ENCODE measurements at regions not wholly inside any gene's neighbourhood (a gene's known extent, or its start where the extent isn't known, plus 50 kb on each side); places are given as distances from the start of the nearest gene placed in this dataset.

GRCh38 chr11:37929100-37929653 lies 1331.1 kb upstream of the RAG2 start:
- TF ChIP-seq CTCF (IDR thresholded peaks at IDR 0.05; ENCODE audit: borderline replicate concordance, control extremely low read depth, extremely low read depth, insufficient read depth, missing control alignments), result no peak
- no peak for DNase-seq (ENCODE audit: low spot score)
- in situ Hi-C loops (cut with MboI; ENCODE audit: low sequenced_read_pairs, unreplicated experiment), result no loop called here

- in situ Hi-C loops (cut with MboI; ENCODE audit: low sequenced_read_pairs, unreplicated experiment), result no loop called here
- no peak for TF ChIP-seq CTCF (IDR thresholded peaks at IDR 0.05; ENCODE audit: borderline replicate concordance, control extremely low read depth, extremely low read depth, insufficient read depth, missing control alignments)
- no peak for DNase-seq (ENCODE audit: low spot score)
These were observed 1328.7 kb upstream of the RAG2 start for GRCh38 chr11:37926772-37927171.

- in situ Hi-C loops (cut with MboI; ENCODE audit: low sequenced_read_pairs, unreplicated experiment), result no loop called here
- DNase-seq (ENCODE audit: low spot score), result no peak
- no peak for TF ChIP-seq CTCF (IDR thresholded peaks at IDR 0.05; ENCODE audit: borderline replicate concordance, control extremely low read depth, extremely low read depth, insufficient read depth, missing control alignments)
These were observed 1318.3 kb upstream of the RAG2 start for GRCh38 chr11:37916331-37916730.

GRCh38 chr11:37914859-37915258 lies 1316.8 kb upstream of the RAG2 start:
- in situ Hi-C loops (cut with MboI; ENCODE audit: low sequenced_read_pairs, unreplicated experiment), result no loop called here
- no peak for DNase-seq (ENCODE audit: low spot score)
- TF ChIP-seq CTCF (IDR thresholded peaks at IDR 0.05; ENCODE audit: borderline replicate concordance, control extremely low read depth, extremely low read depth, insufficient read depth, missing control alignments), result no peak

DNA sequence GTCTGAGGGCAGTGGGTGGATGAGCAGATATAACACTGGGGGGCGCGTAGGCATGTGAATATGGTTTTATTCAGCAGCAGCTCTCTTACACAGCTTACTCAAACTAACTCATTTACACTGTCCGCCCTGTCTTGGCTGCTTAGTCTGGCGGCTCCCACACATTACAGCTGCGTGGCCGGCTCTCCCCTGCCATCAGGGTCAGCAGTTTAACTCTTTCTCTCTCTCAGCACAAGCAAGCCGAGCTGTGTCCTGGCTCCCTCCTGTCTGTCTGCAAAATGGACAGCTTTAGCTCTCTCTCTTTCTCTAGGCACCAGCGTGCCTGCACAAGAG lies 1310.1 kb upstream of the RAG2 start:
- DNase-seq (ENCODE audit: low spot score), result no peak
- in situ Hi-C loops (cut with MboI; ENCODE audit: low sequenced_read_pairs, unreplicated experiment), result no loop called here
- TF ChIP-seq CTCF (IDR thresholded peaks at IDR 0.05; ENCODE audit: borderline replicate concordance, control extremely low read depth, extremely low read depth, insufficient read depth, missing control alignments), result no peak

- no peak for TF ChIP-seq CTCF (IDR thresholded peaks at IDR 0.05; ENCODE audit: borderline replicate concordance, control extremely low read depth, extremely low read depth, insufficient read depth, missing control alignments)
- no peak for DNase-seq (ENCODE audit: low spot score)
- in situ Hi-C loops (cut with MboI; ENCODE audit: low sequenced_read_pairs, unreplicated experiment), result no loop called here
These were observed 1309.6 kb upstream of the RAG2 start for GRCh38 chr11:37907436-37908218.

Data from GM13976 (cell line).